CD4-positive, alpha-beta T cell treated with Interleukin-6 for 4 hours (primary cell): ENCODE measurements at regions not wholly inside any gene's neighbourhood (a gene's known extent, or its start where the extent isn't known, plus 50 kb on each side); places are given as distances from the start of the nearest gene placed in this dataset.
"Not testable (repeated sequence)": the region's sequence is repeated elsewhere in the genome, so short reads cannot be mapped to it uniquely, and the experiment has no call there.

Experiments
- DNase-seq: peaks from one replicate; pipeline ENCODE4 v3.0.0-alpha.2; 2020; ENCODE audit warnings: mixed read lengths

GRCh38 chr6:98041921-98042320 lies 758.9 kb upstream of the MMS22L start:
- DNase-seq = no peak

GRCh38 chr6:98044151-98044561 lies 761.1 kb upstream of the MMS22L start:
- no peak for DNase-seq

- DNase-seq = no peak
These were observed 761.9 kb upstream of the MMS22L start for GRCh38 chr6:98044791-98045470.

- DNase-seq = no peak
These were observed 764.1 kb upstream of the MMS22L start for GRCh38 chr6:98047164-98047563.

GRCh38 chr6:98047871-98048270 lies 764.9 kb upstream of the MMS22L start:
- no peak for DNase-seq

- DNase-seq = no peak
These were observed 771.4 kb upstream of the MMS22L start for GRCh38 chr6:98054453-98054852.

- DNase-seq = no peak
These were observed 773.9 kb upstream of the MMS22L start for GRCh38 chr6:98056955-98057354.

GRCh38 chr6:98067375-98067774 lies 767.0 kb upstream of the POU3F2 start:
- no peak for DNase-seq

- not testable (repeated sequence) for DNase-seq
These were observed 745.8 kb upstream of the POU3F2 start for GRCh38 chr6:98088537-98088936.

- DNase-seq = no peak
These were observed 742.0 kb upstream of the POU3F2 start for GRCh38 chr6:98092331-98092730.

- DNase-seq = no peak
These were observed 739.7 kb upstream of the POU3F2 start for GRCh38 chr6:98094696-98095095.

GRCh38 chr6:98107801-98108200 lies 726.6 kb upstream of the POU3F2 start:
- DNase-seq = no peak

GRCh38 chr6:98116455-98116854 lies 717.9 kb upstream of the POU3F2 start:
- DNase-seq = no peak

GRCh38 chr6:98117068-98117467 lies 717.3 kb upstream of the POU3F2 start:
- no peak for DNase-seq

- no peak for DNase-seq
These were observed 715.9 kb upstream of the POU3F2 start for GRCh38 chr6:98118397-98119045.

- DNase-seq = no peak
These were observed 710.2 kb upstream of the POU3F2 start for GRCh38 chr6:98124171-98124570.

GRCh38 chr6:98131290-98131990 lies 702.9 kb upstream of the POU3F2 start:
- no peak for DNase-seq

- no peak for DNase-seq
These were observed 698.0 kb upstream of the POU3F2 start for GRCh38 chr6:98136333-98136732.

- no peak for DNase-seq
These were observed 697.0 kb upstream of the POU3F2 start for GRCh38 chr6:98137391-98137790.

GRCh38 chr6:98142839-98143238 lies 691.5 kb upstream of the POU3F2 start:
- DNase-seq = no peak

GRCh38 chr6:98146656-98147055 lies 687.7 kb upstream of the POU3F2 start:
- no peak for DNase-seq

- no peak for DNase-seq
These were observed 677.8 kb upstream of the POU3F2 start for GRCh38 chr6:98156580-98156979.

- no peak for DNase-seq
These were observed 654.8 kb upstream of the POU3F2 start for GRCh38 chr6:98179606-98180005.

- DNase-seq = no peak
These were observed 634.3 kb upstream of the POU3F2 start for GRCh38 chr6:98200084-98200483.
